Sciatic nerve (tissue), 2 donors: ENCODE measurements at regions not wholly inside any gene's neighbourhood (a gene's known extent, or its start where the extent isn't known, plus 50 kb on each side); places are given as distances from the start of the nearest gene placed in this dataset.

Experiments
- ATAC-seq: fragments of 200-7000 bp; cut with Tn5 transposase; one replicate; pipeline ENCODE4 v1.9.1; 2020; ENCODE audit warnings: mild to moderate bottlenecking, moderate library complexity
- DNase-seq: peaks from one replicate; pipeline ENCODE4 v3.0.0-alpha.2; 2020; ENCODE audit warnings: low spot score
- intact Hi-C: fragments of 100-400 bp; cut with DNase I; formaldehyde crosslinking; loops from one replicate; pipeline ENCODE4 v1.14.2; 2022
- donor health status: DM: no; HTN: no; CAD: no.
- donor health status: DM: no; HTN: no; CAD: no.

DNA sequence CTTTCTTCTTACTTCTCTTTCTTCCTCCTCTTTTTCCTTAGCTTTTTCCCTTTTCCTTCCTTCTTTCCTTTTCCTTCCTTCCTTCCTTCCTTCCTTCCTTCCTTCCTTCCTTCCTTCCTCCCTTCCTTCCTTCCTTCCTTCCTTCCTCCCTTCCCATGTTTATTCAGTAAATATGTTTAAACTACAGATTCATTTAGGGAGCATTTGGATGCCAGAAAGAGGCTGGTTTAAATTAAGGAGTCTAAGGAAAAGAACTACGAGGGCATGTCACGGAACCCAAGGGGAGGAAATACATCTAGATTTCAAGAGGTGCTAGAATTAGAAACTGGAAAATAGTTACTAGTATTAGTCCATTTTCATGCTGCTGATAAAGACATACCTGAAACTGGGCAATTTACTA, 320.0 kb upstream of the ARRDC3 start:
- DNase-seq, result no peak
- no peak for ATAC-seq
- intact Hi-C loops, result no loop called here

DNA sequence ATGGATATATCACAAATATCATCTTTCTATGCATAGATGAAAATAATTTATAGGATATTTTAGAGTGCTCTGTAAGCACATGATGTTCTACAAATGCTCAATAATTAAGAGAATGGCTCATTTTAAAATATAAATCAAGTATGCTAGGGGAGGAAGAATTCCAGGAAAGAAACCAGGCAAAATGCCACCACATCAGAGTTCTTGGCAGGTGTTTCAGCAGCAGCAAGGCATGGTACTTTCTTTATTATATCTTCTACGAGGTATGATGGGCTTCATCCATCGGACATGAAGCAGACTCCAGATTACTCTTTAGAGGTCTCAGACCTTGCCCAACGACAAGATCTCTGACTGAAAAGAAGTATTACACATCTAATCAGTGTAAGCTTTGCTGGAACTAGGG, 316.3 kb upstream of the ARRDC3 start:
- DNase-seq (no peak), ATAC-seq (no peak)
- intact Hi-C loops, result no loop called here

DNA sequence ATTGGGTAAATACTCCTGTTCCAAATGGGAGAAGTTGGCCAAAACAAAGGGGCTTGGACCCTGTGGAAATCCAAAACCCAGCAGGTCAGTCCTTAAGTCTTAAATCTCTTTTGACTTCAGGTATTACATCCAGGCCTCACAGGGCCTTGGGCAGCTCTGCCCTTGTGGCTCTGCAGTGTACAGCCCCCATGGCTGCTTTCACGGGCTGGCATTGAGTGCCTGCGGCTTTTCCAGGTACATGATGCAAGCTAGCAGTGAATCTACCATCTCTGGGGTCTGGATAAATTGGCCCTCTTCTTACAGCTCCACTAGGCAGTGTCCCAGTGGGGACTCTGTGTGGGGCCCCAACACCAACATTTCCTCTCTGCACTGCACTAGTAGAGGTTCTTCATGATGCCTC, 308.5 kb upstream of the ARRDC3 start:
- DNase-seq (no peak), ATAC-seq (no peak)
- intact Hi-C loops, result no loop called here

DNA sequence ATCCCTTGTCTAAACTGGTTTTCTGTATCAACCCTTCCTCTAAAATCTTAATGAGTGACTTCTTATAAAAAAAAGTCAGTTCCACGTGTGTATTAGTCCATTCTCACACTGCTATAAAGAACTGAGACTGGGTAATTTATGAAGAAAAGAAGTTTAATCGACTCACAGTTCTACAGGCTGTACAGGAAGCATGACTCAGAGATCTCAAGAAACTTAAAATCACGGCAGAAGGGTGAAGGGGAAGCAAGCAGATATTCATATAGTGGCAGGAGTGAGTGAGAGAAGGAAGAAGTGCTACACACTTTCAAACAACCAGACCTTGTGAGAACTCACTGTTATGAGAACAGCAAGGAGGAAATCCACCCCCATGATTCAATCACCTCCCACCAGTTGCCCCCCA, 307.8 kb upstream of the ARRDC3 start:
- DNase-seq (no peak), ATAC-seq (no peak)
- intact Hi-C loops, result no loop called here

DNA sequence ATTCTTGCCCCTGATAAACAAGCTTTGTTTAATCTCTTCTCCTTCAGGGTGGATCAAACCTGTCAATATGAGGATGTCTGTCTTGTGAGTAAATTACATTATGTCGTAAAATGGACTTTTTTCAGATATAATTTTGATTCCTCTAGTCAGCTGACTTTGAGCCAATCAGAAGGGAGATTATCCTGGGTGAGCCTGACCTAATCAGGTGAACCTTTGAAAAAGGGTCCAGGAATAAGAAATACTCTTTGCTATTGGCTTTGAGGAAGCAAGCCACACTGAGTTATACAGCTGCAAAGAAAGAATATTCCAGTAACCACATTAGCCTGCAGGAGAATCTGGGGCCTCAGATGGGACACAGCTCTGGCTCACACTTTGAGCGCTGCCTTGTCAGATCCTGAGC, 304.3 kb upstream of the ARRDC3 start:
- intact Hi-C loops, result no loop called here
- DNase-seq (no peak), ATAC-seq (no peak)

DNA sequence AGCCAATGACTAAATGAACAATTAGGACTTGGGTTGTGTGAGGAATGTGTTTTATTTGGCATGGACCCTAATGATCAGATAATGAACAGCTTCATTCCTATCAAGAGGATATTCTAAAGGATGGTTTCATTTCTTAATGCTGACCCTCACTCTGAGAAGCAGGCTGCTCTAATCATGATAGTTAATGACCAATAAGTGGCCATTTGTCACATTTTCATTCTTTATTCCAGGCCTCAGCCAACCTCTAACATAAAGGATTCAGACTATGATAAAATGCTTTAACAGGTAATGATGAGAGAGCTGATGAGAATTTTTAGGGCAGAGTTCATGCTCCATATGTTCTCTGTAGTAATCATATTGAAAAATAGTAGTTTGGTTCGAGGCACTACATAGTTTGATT, 301.5 kb upstream of the ARRDC3 start:
- DNase-seq (no peak), ATAC-seq (no peak)
- intact Hi-C loops, result no loop called here

DNA sequence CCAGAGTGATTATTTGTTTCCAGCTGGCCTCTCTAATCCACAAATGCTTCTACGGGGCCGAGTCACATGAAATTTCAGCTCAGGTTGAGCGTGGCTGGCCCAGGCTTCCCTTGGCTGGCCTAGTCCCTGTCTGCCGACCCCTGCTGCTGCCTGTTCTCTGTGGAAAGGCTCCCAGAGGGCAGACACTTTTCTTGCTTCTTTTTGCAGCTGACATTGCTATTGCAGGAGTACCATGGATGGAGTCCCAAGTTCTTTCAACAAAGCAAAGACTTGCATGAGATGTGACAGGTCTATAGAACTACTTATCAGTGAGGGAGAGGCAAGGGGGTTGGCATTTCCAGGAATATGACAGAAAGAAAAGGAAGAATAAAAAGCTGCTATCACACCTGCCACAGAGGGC, 287.4 kb upstream of the ARRDC3 start:
- DNase-seq (no peak), ATAC-seq (no peak)
- intact Hi-C loops, result no loop called here

DNA sequence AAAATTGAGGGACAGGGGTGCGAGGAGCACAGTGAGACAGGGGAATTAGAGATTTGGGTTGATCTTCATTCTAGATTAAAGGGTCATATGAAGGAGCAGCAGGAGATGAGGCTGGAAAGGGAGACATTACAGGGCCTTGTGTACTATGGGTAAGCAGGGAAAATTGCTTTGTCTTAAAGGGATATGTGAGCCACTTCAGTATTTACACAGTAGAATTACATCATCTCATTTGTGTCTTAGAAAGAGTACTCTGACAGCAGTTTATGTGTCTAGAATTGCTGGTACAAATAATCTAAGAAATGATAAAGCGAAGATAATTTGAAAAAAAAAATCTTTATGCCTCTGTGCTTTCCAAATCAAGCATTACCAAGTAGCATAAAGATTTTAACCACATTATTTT, 287.0 kb upstream of the ARRDC3 start:
- no peak for DNase-seq
- intact Hi-C loops, result no loop called here
- ATAC-seq, result no peak

DNA sequence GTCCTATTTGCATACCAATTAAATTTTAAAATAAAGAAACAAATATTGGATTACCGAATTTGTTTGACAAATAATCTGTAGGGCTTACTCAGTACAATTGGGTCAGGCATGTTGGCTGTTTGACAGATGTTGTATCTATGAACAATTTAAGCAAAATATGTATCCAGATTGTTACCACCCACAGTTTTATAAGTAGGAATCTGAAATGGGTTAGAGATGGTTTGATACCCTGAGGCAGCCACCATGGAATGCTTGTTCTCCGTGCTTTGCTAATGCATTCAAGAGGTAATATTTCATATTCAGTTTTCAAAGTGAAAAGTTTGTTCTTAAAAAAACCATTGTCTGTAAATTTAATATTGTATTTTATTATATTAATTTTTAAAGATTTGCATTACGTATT, 285.1 kb upstream of the ARRDC3 start:
- intact Hi-C loops, result no loop called here
- no peak for ATAC-seq
- no peak for DNase-seq

DNA sequence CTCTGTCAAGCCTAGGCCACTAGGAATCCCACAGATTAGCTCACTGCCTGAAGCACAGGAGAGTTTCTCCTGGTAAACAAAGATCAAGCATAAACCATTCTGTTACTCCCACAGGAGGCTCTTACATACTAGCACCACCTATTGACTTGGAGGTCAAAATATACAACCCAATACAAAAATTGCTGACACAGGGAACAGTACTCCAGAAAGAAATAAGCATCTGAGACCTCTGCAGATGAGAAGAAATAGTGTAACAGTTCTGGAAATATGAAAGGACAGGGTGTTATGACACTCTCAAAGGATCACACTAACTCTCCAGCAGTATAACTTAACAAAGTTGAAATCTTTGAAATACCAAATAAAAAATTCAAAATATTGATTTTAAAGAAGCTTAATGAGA, 269.6 kb upstream of the ARRDC3 start:
- no peak for DNase-seq
- ATAC-seq, result no peak
- intact Hi-C loops, result no loop called here

DNA sequence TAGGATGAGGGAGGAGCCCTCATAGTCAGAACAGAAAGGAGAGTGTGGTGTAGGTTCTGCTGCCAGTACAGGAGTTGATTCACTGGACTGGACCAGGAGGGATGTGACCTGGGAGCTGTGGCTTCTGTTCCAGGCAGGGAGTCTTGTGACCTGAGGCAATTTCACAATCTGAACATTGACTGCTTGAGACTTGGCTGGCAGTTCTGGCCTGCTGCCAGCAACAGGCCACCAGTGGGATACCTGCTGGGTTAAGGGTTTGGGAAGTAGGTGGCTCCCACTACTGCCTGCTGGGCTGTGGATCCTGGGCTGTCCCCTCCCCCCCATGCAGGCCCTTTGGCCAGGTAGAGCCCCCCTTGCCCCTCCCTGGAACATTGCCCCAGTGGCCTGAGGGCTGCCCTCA, 268.6 kb upstream of the ARRDC3 start:
- intact Hi-C loops, result no loop called here
- DNase-seq, result no peak
- peak; percentile 51 for ATAC-seq

DNA sequence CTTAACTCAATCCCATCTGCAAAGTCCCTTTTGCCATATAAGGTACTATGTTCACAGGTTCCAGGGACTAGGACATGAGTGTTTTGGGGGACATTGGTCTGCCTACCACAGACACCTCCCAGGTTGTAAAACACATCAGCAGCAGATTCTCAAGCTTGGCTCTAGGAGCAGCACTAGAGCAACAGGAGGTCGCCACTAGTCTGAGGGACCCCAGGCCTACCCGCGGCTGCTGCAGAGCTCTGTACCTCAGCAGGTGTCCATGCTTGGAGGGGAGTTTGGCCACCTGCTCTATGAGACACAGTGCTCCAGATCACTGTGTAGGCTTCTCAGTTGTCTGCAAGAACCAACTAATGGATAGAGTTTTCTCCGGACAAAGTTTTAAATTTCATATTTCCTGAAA, 262.2 kb upstream of the ARRDC3 start:
- intact Hi-C loops, result no loop called here
- no peak for ATAC-seq

DNA sequence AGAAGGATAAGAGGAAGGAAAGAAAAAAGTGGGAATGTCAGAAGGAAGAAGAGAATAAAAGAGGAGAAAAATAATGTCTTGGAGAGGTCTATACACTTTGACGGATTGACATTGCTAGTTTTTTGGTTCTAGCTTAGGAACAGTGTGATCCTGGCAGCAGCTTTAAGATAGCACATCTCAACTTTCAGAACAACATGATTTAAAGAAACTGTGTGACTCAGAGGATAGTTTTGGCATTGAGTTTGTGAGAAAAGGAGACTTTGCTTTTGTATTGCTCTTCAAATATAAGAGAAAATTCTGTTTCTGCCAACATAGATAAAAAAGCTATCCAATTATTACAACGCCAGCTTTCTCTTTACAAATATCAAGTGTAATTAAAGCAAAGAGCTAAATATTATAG, 260.7 kb upstream of the ARRDC3 start:
- ATAC-seq (no peak), DNase-seq (no peak)
- intact Hi-C loops, result no loop called here

More for the DNA sequence above, 262.2 kb upstream of the ARRDC3 start:
- no peak for DNase-seq

DNA sequence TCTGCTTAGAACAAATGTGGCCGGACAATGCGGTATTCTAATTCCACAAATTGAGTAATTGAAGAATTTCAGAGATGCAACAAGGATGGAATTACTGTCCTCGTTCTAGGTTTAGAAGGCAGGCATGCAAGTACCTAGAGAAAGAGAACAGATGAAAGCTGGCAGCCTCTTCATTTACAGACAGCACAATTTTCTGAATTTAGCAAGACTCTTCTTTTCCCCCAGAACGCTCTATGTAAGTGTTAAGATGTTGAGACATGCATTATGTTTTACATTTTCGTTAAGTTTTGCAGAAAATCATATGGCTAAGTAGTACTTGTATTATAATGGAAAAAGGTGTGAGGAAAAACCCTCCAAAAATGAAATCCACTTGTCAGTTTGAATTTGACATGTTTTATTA, 259.5 kb upstream of the ARRDC3 start:
- intact Hi-C loops, result no loop called here
- no peak for DNase-seq
- no peak for ATAC-seq

DNA sequence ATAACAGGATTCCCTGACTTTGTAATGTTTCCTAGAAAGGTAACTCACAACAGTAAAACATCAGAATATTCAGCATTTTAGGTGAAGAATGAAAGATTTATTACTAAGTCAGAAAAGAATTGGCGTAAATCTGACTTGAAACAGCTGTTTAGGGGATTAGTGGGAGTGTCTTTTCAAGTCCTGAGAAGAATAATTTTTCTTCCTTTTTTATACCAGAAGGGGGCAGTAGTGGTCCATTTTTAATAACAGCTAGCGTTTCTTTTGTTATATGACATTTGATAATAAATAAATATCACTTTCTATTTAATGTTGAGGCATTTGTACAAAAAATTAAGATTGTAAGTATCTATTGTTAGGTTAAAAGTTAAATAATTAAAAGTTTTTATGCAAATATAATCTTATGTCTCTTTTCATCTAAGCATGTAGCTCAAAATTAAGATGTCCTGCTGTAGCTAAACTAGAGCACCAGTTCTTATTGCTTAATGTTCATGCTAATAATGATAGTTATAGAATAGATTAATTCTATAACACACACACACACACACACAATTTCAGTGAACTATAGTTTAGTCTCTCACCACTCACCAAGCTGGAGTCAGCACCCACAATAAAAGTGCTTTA, 258.7 kb upstream of the ARRDC3 start:
- no peak for ATAC-seq
- intact Hi-C loops, result no loop called here
- no peak for DNase-seq

DNA sequence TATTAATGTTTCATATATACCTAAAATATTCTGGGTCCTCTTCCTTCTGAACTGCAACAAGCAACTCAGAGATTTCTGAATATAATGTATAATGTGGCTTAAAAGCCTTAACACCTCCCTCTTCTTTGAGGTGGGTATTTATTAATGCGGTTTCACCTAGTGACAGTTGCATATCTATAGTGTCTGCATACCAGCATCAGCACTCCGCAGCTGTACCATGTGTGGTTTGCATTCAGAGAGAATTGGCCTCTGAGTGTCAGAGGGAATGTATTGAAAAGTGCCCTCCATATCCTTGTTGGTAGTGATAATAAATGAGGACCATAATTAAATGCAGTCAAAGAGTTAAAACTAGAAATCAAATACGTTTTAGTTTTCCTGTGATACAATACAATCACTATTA, 256.6 kb upstream of the ARRDC3 start:
- no peak for ATAC-seq
- no peak for DNase-seq
- intact Hi-C loops, result no loop called here

DNA sequence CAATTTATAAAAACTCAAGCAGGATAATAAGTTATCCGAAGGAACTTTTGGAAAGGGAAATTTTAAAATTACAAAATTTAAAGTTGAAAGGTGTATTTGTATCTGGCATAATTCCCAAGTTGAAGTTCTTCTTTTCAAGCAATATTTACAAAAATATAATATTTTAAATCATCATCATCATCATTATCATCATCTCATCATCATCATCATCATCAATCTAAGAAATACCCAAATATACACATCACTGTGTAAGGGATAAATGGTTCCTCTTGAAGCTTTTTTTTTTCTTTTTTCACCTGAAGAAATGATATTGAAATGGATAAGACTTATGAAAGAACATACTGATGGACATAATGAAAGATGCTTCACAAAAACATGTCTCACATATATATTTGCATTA, 254.9 kb upstream of the ARRDC3 start:
- ATAC-seq, result no peak
- intact Hi-C loops, result no loop called here

DNA sequence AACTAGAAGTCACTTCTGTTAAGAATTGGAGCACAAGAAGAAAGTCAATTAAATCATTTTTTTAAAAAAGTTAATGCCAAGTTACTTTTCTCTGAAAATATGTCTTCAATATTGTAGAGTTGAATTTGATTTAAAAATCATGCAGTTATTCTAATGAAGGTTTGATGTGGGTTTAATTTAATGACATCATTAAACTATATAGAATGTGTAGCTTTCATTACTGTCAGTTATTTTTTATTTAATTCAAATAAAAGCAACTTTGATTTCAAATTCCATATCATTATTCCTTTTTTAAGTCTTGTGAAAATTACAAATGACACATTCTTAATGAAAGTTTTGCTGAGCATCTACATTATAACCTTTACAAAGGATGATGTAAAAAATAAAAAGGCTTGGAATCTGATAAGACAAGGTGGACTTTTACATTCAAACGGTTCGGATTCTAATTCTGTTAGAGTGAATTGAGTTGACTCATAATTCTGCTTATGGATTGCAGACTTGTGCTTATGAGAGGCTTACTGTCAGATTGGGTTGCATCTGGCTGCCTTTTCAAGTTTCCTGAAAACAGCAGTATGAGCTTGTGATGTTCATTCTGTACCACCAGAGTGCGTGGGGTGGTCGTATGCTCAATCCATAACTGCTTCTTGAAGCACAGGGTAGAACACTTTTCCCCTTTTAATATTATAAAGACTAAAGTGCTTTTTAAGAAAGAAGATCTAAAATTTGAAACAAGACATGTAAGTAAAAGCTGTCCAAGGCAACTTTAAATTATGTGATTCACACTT, 253.0 kb upstream of the ARRDC3 start:
- DNase-seq, result no peak
- intact Hi-C loops, result no loop called here
- no peak for ATAC-seq

More for the DNA sequence above, 254.9 kb upstream of the ARRDC3 start:
- DNase-seq, result no peak

DNA sequence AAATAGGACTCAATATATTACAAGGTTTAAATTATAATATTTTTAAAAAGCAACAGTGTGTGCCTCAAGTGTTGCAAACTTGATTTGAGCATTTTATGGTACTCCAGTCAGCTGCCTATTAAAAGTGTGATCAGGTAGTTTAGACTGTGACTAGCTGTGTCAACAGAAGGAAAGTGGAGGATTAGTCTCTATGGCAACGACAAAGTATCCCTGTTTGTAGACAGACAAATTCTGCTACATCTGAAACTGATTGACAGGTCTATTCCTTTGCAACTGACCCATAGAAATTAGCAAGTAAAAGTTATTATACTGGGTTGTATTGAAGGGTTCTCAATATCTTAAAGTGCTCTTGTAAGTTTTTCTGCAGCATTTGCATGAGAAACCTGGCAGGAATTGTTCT, 249.8 kb upstream of the ARRDC3 start:
- ATAC-seq (no peak), DNase-seq (no peak)
- intact Hi-C loops, result no loop called here

DNA sequence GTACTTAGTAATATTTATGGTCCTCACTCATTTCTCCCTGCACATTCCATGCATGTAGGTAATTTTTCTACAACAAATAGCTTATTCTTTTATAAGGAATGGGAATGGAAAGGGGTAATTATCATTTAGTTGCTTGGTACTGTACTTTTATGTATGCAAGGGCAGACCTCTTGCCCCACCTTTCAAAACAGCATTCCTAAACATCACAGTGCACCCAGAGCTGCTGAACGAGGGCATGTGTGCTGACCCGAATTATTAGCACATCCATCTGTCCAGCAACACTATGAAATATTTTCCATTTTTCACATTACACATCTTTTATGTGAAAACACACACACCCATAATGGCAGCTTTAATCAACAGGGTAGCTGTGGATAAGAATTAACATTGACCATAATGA, 228.6 kb upstream of the ARRDC3 start:
- intact Hi-C loops, result no loop called here
- ATAC-seq (no peak), DNase-seq (no peak)

DNA sequence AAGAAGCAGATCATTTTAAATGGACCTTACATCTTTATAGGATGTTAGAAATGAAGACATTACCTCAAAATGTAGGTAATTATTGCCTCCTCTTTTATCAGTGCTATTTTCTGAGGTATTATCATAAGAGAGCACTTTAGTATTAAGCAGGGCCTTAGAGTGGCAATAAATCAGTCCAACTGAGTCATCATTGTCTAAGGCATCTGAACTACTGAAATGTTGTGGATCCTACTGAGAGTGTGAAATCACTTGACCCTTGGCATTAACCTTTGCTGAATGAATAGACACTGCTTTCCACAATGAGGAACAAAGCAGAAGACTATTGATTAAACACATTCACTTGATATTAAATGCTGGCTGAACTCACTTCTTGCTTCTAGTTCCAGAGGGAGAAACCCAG, 224.6 kb upstream of the ARRDC3 start:
- intact Hi-C loops, result no loop called here
- no peak for ATAC-seq
- DNase-seq, result no peak
